ENCODE measurements at regions not wholly inside any gene's neighbourhood (a gene's known extent, or its start where the extent isn't known, plus 50 kb on each side); places are given as distances from the start of the nearest gene placed in this dataset.
"Not testable (repeated sequence)": the region's sequence is repeated elsewhere in the genome, so short reads cannot be mapped to it uniquely, and the experiment has no call there.

DNA sequence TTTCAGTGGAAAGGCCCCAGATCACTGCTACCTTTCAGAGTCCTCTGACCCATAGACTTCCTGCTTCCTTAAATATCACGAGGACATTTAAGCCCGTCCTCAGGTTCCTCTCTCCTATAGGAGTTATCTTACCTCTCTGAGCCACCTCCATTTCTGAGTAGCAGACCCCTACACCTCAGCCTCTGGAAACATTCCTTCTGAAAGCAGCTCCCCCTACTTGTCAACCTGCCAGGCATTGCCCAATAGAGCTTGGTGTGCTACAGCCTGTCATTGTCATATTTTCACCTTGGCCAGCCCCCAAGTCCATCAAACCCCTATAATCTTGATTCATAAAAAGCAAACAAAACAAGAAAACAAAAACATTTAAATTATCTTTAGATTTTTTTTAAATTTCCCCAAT, 717.9 kb upstream of the SLC8A1 start:
- no peak for DNase-seq (ENCODE audit: low read depth)

DNA sequence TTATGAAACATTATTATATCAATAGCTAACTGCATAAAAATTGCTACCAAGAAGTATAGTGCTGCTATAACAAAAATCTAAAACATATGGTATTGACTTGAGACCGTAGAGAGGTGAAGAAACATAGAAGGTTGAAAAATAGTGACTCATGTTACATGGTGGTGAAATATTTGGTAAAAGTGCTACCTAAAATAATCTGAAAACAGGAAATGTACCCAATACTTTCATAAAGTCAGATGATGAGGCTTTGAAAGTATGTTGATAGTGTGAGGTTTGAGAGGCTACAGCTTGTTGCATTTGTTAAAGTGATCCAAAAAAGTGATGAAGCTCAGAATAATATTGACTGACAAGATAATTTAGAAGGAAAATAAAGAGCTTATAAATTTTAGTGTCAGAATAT, 718.7 kb upstream of the SLC8A1 start:
- DNase-seq (ENCODE audit: low read depth): no peak

DNA sequence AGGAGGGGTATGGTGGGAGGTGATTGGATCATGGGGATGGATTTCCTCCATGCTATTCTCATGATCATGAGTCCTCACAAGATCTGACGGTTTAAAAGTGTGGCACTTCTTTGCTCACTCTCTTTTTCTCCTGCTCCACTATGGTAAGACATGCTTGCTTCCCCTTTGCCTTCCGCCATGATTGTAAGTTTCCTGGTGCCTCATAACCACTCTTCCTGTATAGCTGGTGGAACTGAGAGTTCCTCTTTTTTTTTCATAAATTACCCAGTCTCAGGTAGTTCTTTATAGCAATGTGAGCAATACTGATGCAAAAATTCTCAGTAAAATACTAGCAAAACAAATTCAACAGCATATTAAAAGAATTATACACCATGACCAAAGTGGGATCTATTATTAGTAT, 728.5 kb upstream of the SLC8A1 start:
- DNase-seq (ENCODE audit: low read depth): no peak

DNA sequence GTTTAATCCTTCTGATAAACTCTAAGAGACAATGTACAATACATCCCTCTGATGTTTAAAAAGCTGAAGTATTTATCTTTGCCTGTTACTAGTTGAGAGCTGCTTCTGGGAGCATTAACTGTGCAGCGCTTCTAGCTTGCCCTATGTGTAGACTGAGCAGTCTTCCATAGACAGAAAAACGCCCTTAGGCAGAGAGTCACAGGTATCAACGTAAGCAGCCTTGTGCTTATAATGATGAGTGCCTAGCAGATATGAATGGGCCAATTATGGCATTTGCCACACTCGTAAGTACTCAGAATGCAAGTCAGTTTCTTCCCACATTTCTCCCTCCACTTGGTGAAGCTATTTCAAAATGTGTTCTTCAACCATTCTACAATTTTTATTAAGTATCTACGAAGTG, 731.1 kb upstream of the SLC8A1 start:
- no peak for DNase-seq (ENCODE audit: low read depth)

DNA sequence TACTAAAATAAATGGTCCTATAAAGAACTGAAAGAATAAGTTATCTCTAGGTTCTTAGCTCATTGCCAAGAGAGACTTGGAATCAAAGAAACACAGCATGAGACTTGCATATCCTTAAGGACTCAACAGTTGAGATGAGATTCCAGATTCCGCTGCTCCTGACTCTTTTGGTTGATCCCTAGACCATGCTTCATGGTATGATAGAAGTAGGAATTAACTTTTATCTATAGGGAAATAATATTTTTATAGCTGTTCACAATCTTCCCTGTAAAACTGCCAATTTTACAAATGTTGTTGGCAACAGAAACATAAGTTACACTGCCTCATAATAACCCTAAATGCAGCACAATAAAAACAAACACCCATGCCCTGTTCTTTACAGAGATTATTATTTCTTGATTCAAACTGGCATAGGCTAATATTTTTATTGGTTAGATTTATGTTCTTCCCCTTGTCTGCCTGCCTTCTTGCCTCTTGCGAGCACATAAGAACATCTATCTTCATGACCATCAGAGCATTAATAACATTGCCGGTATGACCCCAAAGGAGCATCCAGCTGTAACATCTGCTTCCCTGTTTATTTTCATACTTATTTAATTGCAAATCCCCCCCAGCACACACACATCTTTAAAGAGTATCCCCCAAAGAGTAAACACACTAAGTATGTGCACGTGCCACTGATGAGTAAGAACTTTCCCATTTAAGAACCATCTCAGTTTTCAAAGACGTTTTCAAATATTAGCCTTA, 735.7 kb upstream of the SLC8A1 start:
- no peak for DNase-seq (ENCODE audit: low read depth)

DNA sequence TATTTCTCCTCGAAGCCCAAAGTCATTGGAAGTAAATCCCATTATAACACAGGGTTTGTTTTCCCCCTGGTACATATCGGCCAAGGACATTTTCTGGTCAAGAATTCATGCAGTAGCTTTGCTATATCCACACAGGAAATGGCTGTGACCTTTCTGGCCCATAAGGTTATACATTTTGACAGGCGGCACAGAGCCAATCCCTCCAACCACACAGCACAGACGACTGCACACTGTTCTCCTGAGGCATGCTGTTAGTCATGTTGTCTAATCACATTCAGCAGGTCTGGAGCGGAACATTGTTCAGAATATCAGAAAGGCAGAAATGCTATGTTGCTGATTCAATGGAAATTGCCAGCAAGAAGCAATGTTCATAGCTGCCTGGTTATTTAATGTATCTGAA, 742.3 kb upstream of the SLC8A1 start:
- no peak for DNase-seq (ENCODE audit: low read depth)

DNA sequence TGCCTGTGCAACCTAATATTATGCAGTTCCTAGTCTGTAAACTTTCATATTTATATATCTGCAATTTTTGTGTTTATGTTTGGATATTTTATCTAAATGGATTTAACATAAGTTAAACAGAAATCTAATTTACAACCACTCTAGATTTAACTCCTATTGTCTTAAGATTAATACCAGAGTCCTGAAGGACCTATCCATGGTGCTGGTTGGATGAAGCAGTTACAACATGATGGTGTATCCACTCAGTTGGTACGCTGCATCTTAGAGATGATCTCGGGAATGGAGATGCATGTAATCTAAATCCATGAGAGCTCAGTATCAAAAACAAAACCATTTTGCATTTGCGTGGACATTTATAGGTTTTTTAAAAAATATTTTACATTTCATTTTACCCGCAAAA, 745.9 kb upstream of the SLC8A1 start:
- no peak for DNase-seq (ENCODE audit: low read depth)

DNA sequence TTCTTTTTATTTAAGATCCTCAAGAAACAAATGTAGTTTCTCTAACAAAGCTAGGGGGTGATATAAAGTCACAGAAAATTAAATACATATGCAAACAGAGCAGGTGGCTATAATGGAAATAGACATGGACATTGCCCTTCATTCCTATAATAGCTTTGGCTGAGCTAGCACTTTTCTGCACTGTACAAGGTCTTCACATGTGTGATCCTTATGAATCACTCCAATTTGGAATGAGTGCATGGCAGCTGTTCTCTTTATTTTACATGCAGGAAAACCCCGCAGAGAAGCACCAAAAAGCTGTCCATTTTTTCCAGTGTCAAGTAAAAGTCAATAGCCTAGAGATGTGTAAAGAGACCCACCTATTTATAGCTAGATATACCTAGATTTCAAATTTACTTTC, 747.4 kb upstream of the SLC8A1 start:
- DNase-seq (ENCODE audit: low read depth): no peak

DNA sequence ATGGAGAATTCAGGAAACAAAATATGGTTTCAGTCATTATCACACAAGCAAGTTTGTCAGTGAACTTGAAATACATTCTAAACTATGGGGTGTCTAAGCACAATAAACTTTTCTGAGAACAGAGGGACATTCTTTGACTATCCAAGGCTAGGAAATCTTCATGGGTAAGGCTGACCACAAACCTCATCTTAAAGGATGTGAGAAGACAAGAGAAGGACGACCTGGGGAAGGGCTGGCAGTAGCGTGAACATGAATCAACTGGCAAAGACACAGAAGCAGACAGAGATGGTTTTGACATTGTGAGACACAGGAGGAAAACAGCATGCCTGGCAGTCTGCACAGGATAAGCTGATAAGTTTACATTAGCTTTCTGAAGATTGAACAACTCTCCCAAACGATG, 752.4 kb upstream of the SLC8A1 start:
- no peak for DNase-seq (ENCODE audit: low read depth)

DNA sequence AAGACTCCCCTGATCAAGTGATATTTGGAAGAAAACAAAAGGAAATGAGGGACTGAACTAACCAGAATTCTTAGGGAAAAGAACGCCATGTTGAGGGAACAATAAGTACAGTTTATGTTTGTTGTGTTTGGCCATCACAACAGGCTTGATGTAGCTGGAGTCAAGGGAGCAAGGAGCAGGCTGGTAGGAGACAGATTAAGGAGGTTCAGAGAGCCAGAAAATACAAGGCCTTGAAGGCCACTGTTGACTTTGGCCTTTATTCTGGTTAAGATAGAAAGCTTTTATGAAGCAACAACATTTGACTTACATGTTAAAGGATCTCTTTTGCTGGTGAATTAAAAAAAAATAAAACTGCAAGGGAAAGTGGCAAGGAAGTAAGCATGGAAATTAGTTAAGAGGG, 754.1 kb upstream of the SLC8A1 start:
- DNase-seq (ENCODE audit: low read depth): no peak

DNA sequence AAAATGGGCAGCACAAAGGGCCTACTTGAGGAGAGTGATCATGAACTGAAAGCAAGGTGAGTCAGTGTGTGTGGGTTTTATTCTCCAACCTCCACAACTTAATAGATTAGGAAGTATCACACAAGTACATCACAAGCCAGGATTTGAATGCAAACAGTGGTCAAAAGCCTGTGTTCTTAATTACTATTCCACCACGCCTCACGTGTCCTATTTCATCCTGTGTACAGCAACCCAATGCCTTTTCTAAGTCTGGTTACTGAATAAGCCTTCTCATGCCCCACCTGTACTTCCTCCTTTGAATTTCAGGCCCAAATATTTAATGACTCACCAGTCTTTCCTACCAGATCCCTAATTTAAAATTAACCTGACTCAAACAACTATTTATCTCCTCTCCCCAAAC, 755.7 kb upstream of the SLC8A1 start:
- no peak for DNase-seq (ENCODE audit: low read depth)

DNA sequence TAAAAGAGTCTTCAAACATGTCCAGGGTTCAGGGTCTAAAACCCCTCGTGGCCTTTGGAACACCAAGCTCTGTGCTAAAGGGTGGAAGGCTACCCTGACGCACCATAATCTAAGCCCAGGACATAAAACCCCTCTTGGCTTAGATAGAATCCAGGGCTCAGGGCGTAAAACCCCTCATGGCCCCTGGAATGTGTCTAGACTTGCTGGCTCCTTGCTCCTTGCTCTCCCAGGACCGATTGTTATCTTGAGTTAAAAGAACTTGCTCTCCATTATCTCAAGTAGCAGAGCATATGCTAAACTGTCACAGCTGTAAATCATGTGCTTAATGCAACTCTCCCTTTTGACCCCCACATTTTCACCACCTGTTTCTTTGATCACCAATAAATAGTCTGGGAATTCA, 758.1 kb upstream of the SLC8A1 start:
- not testable (repeated sequence) for DNase-seq (ENCODE audit: low read depth)

DNA sequence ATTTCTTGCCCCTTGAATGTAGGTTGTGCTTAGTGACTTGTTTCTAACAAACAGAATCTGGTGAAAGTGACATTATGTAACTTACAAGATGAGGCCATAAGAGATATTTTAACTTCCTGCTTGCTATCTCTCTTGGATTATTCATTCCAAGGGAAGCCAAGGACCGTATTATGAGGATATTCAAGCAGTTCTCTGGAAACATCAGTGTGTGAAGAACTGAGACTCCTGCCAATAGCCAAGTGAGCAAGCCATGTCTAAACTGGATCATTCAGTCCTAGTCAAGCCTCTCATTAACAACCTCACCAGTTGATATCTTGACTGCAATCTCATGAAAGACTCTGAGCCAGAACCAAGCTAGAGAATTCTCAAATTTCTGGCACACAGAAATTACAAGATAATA, 765.1 kb upstream of the SLC8A1 start:
- DNase-seq (ENCODE audit: low read depth): no peak

DNA sequence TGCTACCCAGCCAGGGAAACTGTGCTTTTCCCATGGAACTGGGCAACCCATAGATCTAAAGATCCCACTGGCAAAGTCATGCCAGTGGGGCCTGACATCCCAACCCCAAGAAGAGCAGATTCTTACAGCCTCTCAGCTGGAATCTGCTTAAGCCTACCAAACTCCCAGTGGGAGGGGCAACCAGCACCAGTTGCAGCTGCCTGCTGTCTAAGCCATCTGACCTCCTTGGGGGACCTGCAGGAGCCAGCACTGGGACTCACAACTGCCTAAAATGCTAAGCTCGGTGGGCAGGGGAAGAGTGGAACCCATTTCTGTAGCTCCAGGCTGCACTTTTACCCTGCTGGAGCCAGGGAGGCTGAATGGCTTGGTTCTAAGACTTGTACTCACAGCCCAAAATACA, 770.7 kb upstream of the SLC8A1 start:
- no peak for DNase-seq (ENCODE audit: low read depth)

DNA sequence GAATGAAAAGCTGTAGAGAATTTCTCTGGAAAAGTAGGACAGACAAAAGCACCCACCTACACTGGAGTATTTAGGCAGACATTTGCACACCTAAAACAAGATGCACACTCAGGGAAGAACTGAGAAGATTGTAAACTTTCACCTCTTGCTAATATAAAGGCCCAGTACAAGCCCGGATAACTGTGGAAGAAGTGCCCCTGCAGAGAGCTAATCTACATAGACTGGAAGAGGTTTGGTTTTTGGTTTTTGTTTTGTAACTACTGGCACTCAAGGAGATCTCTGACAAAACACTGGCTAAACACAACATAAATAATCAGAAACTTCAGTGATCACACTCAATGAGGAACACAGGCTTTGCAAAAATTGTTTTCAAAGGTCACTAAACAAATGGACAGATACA, 782.2 kb upstream of the SLC8A1 start:
- no peak for DNase-seq (ENCODE audit: low read depth)

DNA sequence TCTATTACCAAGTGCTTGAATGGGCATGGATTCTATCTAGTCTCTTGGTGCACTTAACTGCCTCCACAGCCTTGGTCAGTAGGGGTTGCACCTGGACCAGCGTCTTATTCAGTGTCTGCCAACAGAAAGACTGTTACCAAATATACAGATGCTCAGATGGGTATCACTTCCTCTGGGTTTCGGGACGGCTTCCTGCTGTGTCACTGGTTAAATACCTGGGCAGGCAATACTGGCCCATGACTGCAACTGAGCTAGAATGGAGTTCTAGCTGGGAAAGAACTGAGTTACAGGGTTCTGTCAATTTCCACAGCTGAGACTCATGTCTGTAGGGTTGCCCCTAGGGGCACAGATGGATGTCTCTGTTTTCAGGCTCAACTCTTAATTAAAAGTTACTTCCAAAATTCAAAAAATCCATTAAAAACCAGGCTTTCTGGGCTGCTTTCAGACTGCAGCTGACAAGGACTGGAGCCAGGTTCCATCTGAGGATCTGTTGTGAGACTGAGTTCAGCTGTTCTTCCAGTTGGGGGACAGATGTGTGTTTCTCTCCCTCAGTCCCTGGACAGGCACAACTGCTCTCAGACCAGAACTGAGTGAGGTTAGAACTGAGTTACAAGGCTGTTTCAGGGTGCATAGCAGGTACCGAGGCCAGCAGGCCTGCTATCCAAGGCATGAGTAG, 789.6 kb upstream of the SLC8A1 start:
- DNase-seq (ENCODE audit: low read depth): no peak

DNA sequence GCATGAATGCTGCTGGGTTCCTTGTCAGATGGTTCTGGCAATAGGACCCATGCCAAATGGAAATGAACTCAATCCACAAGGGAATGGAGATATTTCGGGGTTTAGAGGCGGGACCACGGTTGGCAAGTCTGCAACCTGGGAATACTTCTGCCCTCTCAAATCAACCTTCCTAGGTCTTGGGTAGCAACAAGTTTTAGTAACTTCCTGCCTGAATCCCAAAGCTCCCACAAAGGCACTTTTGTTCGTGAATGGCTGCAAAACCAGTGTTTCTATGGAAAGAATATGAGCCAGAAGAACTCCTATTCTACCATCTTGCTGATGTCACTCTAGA, 790.1 kb upstream of the SLC8A1 start:
- no peak for DNase-seq (ENCODE audit: low read depth)

DNA sequence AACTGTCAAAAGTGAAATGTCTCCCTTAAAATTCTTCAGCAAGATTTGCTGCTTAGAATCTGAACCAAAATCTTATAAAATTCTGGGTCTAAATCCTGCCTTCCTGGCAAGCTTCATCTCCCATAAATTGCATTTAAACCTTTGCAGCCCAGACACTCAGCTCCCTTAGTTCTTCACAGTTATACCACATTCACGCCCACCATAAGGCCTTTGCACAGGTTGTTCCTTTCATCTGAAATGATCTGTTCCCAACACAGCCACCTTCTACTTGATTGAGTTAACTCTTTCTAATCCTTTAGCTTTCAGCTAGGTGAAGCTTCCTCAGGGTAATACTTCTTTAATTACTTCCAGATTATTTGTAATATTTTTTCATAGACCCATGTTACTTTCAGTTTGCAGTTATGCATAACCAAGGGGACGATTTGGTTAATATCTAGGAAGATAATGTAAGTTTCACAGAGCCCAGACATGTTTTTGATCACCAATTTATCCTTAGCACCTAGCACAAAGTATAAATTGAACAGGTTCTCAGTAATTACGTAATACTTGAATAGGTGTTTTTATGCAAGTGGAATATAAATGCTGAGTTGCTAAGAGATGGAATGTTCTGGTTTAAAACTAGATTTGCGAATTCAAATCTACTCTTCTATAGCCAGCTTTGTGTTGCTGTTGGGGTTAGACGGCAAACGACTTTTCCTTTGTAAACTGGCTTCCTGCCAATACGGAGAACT, 779.7 kb upstream of the PKDCC start:
- no peak for DNase-seq (ENCODE audit: low read depth)

DNA sequence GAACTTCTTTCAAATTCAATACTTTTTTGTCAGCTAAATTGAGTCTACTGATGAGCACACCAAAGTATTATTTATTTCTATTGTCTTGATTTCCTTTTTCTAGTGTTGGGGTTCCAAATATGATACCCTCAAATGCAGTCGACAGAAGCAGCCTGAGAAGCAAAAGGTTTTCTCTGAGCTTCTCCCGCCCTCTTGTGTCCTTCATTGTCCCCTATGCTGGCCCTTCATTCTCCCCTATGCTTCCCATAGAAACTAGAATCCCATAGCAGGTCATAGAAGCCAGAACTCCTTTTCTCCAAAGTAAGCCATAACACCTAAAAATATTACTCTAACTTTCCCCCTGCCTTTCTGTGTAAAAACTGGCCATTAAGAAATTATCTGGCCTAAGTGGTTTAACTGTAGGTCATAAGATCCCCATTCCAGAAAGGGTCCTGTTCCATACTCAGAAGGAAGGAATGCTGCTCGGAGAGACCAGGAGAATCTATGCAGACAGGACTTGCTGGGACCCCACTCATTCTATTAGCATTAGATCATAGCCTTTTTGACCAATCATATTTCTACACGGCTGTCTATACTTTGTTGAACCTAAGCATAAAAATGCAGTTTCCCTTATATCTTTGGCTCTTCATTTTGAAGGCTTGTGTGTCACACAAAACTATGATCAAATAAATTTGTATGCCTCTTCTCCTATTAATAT, 764.6 kb upstream of the PKDCC start:
- DNase-seq (ENCODE audit: low read depth): no peak

DNA sequence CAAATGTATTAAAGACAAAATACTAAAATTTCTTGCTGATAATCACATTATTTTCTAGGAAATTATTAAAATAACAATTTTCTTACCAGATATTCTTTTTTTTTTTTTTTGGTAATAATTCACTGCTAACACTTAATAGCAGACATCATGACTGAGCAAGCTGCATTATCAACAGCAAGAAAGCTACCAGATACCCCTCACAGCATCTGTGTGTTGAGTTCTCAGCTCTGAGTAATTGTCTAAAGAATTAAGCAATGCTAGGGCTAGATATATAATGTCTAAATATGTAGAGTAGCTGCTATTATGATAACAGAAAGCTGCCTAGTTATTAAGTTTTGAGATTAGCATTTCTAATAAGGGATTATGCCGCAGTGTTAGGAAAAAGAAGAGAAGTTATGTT, 754.3 kb upstream of the PKDCC start:
- DNase-seq (ENCODE audit: low read depth): no peak

DNA sequence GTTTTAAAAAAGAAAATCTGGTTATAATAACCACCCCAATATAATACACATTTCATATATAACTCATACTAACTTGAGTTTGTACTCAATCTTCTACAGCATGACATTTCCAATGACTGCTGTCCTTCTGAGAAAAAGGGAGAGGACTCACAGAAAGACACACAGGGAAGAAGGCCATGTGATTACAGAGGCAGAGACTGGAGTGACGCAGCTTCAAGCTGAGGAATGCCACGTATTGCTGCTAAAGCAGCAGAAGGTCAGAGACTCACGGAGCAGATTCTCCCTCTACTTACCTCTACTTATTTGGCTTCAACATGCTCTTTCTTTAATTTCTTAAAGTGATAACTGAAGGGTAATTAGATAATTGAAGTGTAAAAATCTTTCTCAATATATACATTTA, 753.5 kb upstream of the PKDCC start:
- DNase-seq (ENCODE audit: low read depth): no peak

DNA sequence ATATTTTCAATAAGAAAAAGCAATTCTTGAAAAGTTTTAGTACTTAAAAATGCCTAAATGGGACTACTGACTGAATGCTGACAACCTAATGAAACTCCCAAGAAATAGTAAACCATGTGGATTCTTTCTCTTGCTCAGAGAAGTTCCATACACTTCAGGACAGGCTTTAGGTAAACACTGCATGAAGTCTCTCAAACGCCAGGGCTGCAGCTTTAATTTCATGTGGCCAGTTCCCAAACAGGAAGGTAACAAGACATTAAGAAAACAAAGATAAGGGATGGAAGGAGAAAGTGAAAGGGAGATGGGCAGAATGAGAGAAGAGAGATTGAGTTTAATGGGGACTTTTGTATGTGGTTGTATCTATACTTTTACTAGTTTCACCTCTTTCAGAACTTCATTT, 734.7 kb upstream of the PKDCC start:
- no peak for DNase-seq (ENCODE audit: low read depth)

DNA sequence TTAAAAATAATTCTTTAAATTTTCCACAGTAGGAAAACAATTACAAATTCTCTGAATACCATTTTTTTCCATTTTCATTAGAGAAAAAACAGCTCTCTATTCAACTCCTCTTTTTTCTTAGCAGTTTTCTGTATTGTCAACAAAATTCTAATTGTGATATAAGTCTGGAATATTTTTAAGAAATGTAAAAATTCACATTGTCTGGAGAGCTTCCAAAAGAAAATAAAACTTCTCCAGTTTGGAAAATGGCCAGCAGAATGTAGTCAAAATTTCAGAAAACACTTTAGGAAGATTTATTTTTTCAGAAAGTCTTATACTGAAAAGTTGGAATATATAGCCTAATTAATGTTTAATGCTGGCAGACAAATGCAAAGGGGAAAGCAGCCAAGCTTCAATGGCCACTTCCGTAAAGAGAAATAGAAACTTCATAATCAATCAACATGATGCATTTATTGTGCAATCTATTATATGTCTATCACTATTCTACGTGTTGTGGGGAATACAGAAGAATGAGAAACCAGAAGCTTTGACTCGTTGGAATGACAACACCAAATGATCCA, 733.2 kb upstream of the PKDCC start:
- DNase-seq (ENCODE audit: low read depth): no peak
